IPS-NIHi11 (cell line): ENCODE measurements at regions not wholly inside any gene's neighbourhood (a gene's known extent, or its start where the extent isn't known, plus 50 kb on each side); places are given as distances from the start of the nearest gene placed in this dataset.
"Not testable (repeated sequence)": the region's sequence is repeated elsewhere in the genome, so short reads cannot be mapped to it uniquely, and the experiment has no call there.

ENCODE experiments used
- DNase-seq: peaks from one replicate; pipeline ENCODE4 v3.0.0; 2012; ENCODE audit warnings: mixed read lengths, low spot score

- DNase-seq: no peak
Observed at GRCh38 chr4:112708772-112709171, 71.8 kb downstream of the LARP7 start.

DNA sequence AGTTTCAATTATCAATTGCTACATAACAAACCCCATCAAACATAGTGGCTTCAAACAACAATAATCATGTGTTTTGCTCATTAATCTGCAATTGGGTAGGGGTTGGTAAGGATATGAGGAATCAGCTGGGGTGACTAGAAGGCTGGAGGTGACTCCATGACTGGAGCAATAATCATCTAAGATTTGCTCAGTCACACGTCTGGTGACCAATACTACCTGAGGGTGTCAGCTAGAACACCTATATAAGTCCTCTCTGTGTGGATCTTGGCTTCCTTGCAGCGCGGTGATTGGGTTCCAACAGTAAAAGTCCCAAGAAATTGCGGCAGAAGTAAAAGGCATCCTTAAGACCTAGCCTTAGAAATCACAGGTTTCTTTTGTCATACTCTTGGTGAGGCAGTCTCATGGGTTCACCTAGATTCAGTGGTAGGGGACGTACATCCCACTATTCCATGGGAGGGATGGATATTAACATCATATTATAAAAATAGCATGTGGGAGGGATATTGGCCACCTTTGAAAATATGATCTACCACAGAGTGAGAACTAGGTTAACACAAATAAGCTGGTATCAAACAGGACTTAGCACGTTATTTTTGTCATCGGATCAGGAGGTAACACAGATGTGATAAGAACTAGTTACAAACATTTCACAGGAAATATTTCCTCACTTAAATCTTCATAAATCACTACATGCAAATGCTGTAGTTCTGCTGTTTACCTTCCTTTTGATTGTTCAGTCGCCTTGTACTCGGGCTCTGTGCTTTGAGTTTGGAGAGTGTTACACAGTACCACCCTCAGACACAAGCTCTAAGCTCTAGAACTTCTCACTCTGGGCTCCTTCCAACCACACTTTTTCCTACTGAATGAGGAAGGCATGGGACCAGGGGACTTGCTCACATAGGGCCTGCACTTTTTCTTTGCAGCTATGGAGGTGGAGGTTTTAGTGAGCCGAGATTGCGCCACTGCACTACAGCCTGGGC lies 78.3 kb downstream of the LARP7 start:
- DNase-seq: no peak

GRCh38 chr4:112717856-112718255 lies 80.9 kb downstream of the LARP7 start:
- DNase-seq: no peak

DNA sequence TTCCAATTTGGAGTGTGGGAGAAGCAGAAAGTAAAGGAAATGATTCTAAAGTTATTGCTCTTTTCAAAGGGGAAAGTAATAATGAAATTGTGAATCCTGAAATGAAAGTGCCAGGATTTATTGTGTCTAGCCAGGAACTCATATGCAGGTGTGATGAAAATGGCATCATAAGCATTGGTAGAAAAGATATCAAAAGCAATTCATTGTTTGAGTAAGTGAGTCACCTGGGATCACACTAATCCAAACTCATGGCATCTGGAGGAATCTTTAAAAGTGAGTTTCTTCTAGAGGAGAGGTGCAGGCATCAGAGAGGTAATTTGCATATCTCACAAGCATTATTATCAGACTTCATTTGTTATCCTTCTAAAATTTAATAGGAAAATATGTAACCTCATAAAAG lies 84.7 kb downstream of the LARP7 start:
- no peak for DNase-seq

DNA sequence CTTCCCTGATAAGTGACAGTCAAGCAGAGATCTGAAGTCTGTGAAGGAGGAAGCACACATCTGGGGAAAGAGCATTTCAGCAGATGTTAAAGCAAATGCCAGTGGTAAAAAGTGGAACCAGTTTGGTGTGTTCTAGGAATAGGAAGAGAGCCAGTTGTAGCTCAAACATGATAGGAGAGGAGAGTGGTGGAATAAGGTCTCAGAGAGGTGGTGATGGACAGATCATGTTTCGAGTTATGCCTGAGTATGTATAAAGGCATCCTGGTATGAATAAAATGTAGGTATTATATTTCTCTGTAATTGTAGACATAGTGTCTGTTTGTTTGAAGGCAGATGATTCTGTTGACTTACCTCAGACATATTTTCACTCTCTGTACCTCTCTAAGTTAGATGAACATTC lies 89.1 kb downstream of the LARP7 start:
- DNase-seq: no peak

DNA sequence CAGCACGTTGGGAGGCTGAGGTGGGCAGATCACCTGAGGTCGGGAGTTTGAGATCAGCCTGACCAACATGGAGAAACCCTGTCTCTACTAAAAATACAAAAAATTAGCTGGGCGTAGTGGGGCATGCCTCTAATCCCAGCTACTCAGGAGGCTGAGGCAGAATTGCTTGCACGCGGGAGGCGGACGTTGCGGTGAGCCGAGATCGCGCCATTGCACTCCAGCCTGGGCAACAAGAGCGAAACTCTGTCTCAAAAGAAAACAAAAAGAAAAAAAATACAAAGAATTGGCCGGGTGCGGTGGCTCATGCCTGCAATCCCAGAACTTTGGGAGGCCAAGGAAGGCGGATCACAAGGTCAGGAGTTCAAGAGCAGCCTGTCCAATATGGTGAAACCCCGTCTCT lies 90.8 kb downstream of the LARP7 start:
- not testable (repeated sequence) for DNase-seq

DNA sequence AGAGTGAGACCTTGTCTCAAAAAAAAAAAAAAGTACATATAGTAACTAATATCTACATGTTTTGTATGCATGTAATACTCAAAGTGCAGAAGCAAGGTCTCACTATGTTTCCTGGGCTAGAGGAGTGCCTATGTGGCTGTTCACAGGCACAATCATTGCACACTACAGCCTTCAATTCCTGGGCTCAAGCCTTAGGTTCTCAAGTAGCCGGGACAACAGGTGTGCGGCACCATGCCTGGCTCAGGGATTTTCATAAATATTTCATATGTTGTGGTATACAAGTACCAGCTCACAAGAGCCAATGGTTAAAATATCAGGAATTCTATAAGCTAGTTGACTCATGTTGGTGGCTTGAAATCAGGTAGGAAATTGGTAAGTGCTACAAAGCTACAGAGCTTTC lies 94.8 kb downstream of the LARP7 start:
- DNase-seq: no peak

GRCh38 chr4:112732142-112732541 lies 95.2 kb downstream of the LARP7 start:
- DNase-seq: no peak

DNA sequence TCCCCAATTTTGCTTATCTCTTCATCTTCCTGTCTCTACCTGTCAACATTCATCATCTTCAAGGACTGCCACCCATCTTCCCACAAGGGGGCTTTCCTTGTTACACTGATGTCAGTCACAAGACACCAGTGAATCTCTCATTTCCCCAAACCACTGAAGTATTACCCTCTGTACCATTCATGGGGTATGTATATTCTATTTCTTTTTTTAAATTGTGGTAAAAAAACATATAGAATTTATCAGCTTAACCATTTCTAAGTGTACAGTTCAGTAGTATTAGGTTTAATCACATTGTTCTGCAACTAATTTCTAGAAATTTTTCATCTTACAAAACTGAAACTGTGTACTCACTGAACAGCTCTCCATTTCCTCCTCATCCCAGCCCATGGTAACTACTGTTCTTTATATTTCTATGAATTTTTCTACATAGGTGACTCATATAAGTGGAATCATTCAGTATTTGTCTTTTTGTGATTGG lies 98.6 kb downstream of the LARP7 start:
- DNase-seq: no peak

DNA sequence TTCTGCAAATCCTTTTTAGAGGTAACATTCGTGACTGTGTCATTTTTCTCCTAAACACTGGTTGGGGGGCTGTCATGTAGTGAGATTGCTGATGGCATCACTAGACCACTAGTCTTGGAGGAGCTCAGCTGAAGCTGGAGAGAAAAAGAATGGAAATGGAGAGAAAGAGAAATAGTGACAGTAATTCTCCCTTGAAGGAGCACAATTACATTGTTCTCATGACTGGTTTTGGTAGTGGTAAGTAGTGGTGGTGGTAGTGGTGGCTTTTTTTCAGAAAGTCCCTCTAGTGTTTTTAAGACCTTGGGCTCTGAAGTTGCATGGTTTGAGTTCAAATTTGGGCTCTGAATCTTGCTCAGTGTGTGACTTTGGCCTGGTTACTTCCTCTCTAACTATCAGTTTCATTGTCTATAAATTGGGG lies 99.8 kb downstream of the LARP7 start:
- DNase-seq: no peak

- no peak for DNase-seq
Observed at GRCh38 chr4:112739442-112739841, 102.5 kb downstream of the LARP7 start.

- DNase-seq: peak; percentile 19
Observed at GRCh38 chr4:112747036-112747435, 110.1 kb downstream of the LARP7 start.

- DNase-seq: no peak
Observed at GRCh38 chr4:112748352-112748878, 111.5 kb downstream of the LARP7 start.

- not testable (repeated sequence) for DNase-seq
Observed at GRCh38 chr4:112750749-112751148, 113.8 kb downstream of the LARP7 start.

DNA sequence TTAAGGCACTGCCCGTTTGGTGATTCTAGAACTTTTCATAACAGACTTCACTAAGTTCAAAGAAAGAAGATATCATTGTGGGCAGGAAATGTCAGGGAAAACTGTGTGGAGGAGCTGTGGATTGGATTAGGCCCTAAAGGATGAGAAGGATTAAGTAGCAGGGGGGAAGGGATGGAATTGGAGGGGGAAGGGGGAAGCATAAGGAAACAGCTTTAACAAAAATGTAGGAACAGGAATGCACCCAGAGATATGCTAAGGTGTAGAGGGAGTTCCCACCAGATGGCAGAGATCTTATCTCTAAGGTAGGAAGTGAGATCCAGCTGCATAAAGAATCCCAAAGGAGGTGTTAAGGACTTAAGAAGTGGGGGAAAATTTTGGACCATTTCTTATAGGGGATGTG lies 114.5 kb downstream of the LARP7 start:
- DNase-seq: peak; percentile 36

- DNase-seq: no peak
Observed at GRCh38 chr4:112752061-112752460, 115.1 kb downstream of the LARP7 start.

- no peak for DNase-seq
Observed at GRCh38 chr4:112752510-112752909, 115.6 kb downstream of the LARP7 start.

DNA sequence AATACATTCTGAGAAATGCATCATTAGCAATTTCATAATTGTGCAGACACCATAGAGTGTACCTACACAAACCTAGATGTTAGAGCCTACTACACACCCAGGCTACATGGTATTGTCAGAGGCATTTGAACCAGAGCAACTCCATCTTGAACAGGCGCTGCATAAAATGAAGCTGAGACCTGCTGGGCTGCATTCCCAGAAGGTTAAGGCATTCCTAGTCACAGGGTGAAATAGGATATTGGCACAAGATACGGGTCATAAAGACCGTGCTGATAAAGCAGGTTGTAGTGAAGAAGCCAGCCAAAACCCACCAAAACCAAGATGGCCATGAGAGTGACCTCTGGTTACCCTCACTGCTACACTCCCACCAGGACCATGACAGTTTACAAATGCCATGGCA lies 116.4 kb downstream of the LARP7 start:
- no peak for DNase-seq

- DNase-seq: peak; percentile 44
Observed at GRCh38 chr4:112759313-112759712, 122.4 kb downstream of the LARP7 start.

GRCh38 chr4:112765317-112765974 lies 128.5 kb downstream of the LARP7 start:
- DNase-seq: peak; percentile 63

- DNase-seq: peak; percentile 31
Observed at GRCh38 chr4:112766422-112766821, 129.5 kb downstream of the LARP7 start.

DNA sequence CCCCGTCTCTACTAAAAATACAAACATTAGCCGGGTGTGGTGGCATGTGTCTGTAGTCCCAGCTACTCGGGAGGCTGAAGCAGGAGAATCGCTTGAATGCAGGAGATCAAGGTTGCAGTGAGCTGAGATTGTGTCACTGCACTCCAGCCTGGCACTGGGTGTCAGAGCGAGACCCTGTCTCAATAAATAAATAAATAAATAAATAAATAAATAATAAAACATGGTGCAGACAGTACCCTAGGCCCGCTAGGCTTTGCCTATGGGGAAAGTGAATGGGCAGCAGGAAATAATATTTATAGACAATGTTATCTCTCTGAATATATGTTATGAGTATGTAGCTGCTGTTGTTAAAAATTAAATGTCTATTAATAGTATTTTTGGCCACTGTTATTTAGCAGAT lies 130.4 kb downstream of the LARP7 start:
- no peak for DNase-seq

DNA sequence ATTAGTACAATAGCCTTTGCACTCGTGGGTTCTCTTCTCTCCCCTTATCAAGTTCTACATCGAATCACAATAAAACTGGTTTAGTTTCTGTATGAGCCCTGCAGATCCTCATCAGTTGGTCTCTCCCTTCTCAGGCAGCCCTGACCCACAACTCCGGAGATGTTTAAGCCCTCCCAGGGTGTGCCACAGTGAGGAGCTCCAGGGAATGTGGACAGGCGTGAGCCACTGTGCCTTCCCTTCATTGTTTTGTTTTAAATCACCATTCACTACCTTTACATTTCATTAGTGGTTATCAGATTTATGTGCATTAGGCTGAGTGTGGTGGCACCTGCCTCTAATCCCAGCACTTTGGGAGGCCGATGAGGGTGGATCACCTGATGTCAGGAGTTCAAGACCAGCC lies 133.2 kb downstream of the LARP7 start:
- no peak for DNase-seq
